OCI-LY1 (cell line): ENCODE measurements at regions not wholly inside any gene's neighbourhood (a gene's known extent, or its start where the extent isn't known, plus 50 kb on each side); places are given as distances from the start of the nearest gene placed in this dataset.

Experiments used
- EZH2 ChIP-seq: fragments of 200-600 bp; sonication (generic), shearing (Covaris generic); IDR thresholded peaks from 2 replicates; pipeline ENCODE4 v1.8.0; 2017; ENCODE audit warnings: borderline replicate concordance, mixed run types, mild to moderate bottlenecking, antibody characterized with exemption, low read length, moderate library complexity, mixed read lengths
- TF ChIP-seq, protein P1 (sequence below): fragments of 200-600 bp; sonication (generic), shearing (Covaris generic); IDR thresholded peaks from 2 replicates; pipeline ENCODE4 v1.5.1; 2017; ENCODE audit warnings: mild to moderate bottlenecking, antibody characterized with exemption, low read length, moderate library complexity, mixed read lengths

GRCh38 chr14:62082779-62083178, 320.6 kb downstream of the SNAPC1 start:
- TF ChIP-seq, protein P1, sequence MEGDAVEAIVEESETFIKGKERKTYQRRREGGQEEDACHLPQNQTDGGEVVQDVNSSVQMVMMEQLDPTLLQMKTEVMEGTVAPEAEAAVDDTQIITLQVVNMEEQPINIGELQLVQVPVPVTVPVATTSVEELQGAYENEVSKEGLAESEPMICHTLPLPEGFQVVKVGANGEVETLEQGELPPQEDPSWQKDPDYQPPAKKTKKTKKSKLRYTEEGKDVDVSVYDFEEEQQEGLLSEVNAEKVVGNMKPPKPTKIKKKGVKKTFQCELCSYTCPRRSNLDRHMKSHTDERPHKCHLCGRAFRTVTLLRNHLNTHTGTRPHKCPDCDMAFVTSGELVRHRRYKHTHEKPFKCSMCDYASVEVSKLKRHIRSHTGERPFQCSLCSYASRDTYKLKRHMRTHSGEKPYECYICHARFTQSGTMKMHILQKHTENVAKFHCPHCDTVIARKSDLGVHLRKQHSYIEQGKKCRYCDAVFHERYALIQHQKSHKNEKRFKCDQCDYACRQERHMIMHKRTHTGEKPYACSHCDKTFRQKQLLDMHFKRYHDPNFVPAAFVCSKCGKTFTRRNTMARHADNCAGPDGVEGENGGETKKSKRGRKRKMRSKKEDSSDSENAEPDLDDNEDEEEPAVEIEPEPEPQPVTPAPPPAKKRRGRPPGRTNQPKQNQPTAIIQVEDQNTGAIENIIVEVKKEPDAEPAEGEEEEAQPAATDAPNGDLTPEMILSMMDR, result no peak
- no peak for TF ChIP-seq EZH2
